Left lung (tissue), 4 donors: ENCODE measurements at regions not wholly inside any gene's neighbourhood (a gene's known extent, or its start where the extent isn't known, plus 50 kb on each side); places are given as distances from the start of the nearest gene placed in this dataset.

Experiments used
- ATAC-seq: fragments of 200-7000 bp; cut with Tn5 transposase; one replicate; pipeline ENCODE4 v1.9.1; 2020; ENCODE audit warnings: moderate library complexity
- DNase-seq, 4 donors: peaks; one replicate each; pipeline ENCODE4 v3.0.0-alpha.2; 2013 to 2020
- H3K27ac ChIP-seq, 2 donors: fragments of 200-600 bp; sonication (generic) in 1 of 2; one replicate each; pipeline versions ENCODE4 v1.5.0 to v1.8.0; 2020 to 2021
- H3K27me3 ChIP-seq, 2 donors: fragments of 200-600 bp; sonication (generic) in 1 of 2; one replicate each; pipeline versions ENCODE4 v1.5.0 to v1.8.0; 2020 to 2021
- H3K36me3 ChIP-seq, 2 donors: fragments of 200-600 bp; sonication (generic) in 1 of 2; one replicate each; pipeline versions ENCODE4 v1.5.0 to v1.8.0; 2020 to 2021
- H3K4me1 ChIP-seq, 2 donors: fragments of 200-600 bp; one replicate each; pipeline ENCODE4 v1.8.0; 2021
- H3K4me3 ChIP-seq, 2 donors: fragments of 200-600 bp; sonication (generic) in 1 of 2; one replicate each; pipeline versions ENCODE4 v1.5.0 to v1.8.0; 2020 to 2021; ENCODE audit warnings: mild to moderate bottlenecking in 1 of 2
- H3K9me3 ChIP-seq, 2 donors: fragments of 200-600 bp; sonication (generic) in 1 of 2; one replicate each; pipeline versions ENCODE4 v1.5.0 to v1.8.0; 2020 to 2021
- CTCF ChIP-seq, 2 donors: fragments of 200-600 bp; sonication (generic) in 1 of 2; IDR thresholded peaks; one replicate each; pipeline versions ENCODE4 v1.5.0 to v1.8.0; 2021; ENCODE audit warnings: antibody characterized with exemption in 2 of 2
- intact Hi-C, 2 donors: fragments of 100-400 bp; cut with DNase I; formaldehyde crosslinking; loops; one replicate each; pipeline versions ENCODE4 v1.11.2 to v1.14.2; 2022
- donor health status: DM: no; HTN: yes; CAD: no.
- donor health status: DM: no; HTN: no; CAD: no.

DNA sequence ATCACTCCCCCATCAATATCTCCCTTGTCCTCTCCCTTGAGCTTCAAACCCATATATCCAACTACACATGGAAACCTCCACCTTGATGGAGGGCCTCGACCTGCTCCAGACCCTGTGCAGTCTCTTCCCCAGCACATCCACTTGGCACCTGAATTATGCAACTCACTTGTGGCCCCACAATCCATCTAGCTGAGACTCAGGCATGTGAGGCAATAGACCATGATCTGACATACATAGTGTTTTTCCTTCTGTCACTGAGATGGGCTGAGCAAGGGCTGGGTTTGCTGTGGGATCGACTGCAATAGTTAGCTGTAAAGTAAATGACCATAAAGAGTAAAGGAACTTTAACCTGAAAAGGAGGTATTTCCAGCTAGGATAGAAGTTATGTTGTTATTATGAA, 172.9 kb upstream of the RAD23B start:
- H3K27me3 ChIP-seq = no peaks in the 10 kb centered on the region
- H3K4me3 ChIP-seq = no peak overlapping the region
- DNase-seq (no peak), ATAC-seq (no peak)
- H3K9me3 ChIP-seq = no peaks in the 10 kb centered on the region
- no peaks in the 10 kb centered on the region for H3K4me1 ChIP-seq
- no peak for TF ChIP-seq CTCF (IDR thresholded peaks at IDR 0.05)
- no peaks in the 10 kb centered on the region for H3K36me3 ChIP-seq
- H3K27ac ChIP-seq = no peak overlapping the region
- intact Hi-C loops = no loop called here

DNA sequence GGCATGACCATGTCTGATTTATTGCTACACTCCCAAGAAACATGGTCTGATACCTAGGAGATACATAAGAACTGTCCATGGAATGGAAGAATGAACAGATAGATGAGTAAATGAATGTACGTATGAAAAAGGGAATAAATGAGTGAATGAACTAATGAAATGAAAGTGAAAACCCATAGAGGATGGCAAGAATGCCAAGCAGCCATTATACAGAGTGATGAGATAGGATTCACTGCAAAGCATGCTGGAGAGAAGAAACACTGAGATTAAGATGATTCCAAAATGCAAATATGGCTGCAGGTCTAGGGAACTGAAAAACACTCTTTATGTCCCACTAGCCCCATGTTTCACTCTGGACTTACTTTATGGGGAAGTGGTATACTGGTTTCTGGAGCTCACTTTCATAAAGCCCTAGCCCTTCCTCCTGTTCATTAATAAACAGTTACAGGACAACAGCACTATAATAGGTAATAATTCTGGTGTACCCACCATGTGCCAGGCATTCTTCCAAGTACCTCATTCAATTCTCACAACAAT, 170.3 kb upstream of the RAD23B start:
- TF ChIP-seq CTCF (IDR thresholded peaks at IDR 0.05) = no peak
- Histone ChIP-seq H3K4me3 (no peak overlapping the region), H3K27ac (no peak overlapping the region), H3K27me3 (no peaks in the 10 kb centered on the region), H3K36me3 (no peaks in the 10 kb centered on the region), H3K4me1 (no peaks in the 10 kb centered on the region), H3K9me3 (no peaks in the 10 kb centered on the region)
- intact Hi-C loops = no loop called here
- DNase-seq (no peak), ATAC-seq (no peak)

DNA sequence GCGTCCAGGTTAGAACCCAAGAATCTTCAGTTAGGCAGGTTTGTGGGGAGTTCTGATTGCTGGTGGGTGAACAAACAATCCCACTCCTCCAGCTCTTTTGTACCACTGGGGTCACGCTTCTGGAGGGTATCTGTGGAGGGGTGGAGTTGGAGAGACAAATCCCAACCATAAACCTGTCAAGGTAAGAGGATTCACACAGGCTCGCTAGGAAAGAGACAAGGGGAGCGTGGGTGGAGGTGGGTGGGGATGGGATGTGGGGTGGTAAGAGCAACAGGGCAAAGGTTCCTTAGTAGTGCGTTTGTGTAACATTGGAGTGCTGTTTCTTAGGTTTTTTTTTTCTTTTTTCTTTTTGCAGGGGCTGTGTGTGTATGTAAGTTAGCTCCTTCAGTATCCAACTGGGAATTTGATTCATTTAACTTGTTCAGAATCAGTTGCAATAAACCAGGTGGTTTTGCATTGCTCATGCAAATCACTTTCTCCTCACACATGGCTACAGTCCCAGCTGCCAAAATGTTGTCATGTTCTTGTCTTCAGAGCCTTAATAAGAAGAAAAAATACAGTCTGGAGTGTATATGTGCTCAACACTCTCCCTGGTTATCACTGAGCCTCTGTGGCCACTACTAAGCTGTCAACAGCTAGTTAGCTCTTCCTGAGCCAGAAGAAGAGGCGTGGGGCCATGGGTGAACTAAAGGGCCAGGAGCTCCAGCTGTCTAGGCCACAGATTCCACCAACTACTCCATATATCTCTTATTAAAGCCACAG, 164.0 kb upstream of the RAD23B start:
- no peak for ATAC-seq
- no peaks in the 10 kb centered on the region for H3K4me1 ChIP-seq
- H3K36me3 ChIP-seq = no peaks in the 10 kb centered on the region
- no peak for TF ChIP-seq CTCF (IDR thresholded peaks at IDR 0.05)
- H3K27me3 ChIP-seq = no peaks in the 10 kb centered on the region
- no peak overlapping the region for H3K4me3 ChIP-seq
- intact Hi-C loops = no loop called here
- no peaks in the 10 kb centered on the region for H3K9me3 ChIP-seq
- no peak overlapping the region for H3K27ac ChIP-seq
- DNase-seq = peak in 1 of 4 donors; percentile 36

DNA sequence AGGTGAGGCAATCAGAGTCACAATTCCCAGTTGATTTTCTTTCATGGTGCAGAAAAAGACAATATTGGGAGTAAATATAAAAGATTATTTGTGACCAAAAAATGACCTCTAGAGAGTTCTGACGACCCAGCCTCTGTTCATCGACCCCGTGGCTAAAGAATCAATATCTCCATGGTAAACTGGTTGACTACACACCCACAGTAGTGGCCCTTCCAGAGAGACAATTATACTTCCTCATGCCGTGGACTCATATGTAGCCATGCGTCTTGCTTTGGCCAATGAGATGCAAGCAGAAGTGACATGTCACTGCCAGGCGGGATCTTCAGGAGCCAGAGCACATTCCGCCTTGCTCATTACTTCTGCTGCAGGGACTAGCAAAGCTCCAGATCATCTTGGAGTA, 163.3 kb upstream of the RAD23B start:
- ATAC-seq (no peak), DNase-seq (no peak)
- no peak overlapping the region for H3K27ac ChIP-seq
- H3K9me3 ChIP-seq = no peaks in the 10 kb centered on the region
- H3K36me3 ChIP-seq = no peaks in the 10 kb centered on the region
- TF ChIP-seq CTCF (IDR thresholded peaks at IDR 0.05) = no peak
- H3K27me3 ChIP-seq = no peaks in the 10 kb centered on the region
- H3K4me1 ChIP-seq = no peaks in the 10 kb centered on the region
- intact Hi-C loops = no loop called here
- H3K4me3 ChIP-seq = no peak overlapping the region

DNA sequence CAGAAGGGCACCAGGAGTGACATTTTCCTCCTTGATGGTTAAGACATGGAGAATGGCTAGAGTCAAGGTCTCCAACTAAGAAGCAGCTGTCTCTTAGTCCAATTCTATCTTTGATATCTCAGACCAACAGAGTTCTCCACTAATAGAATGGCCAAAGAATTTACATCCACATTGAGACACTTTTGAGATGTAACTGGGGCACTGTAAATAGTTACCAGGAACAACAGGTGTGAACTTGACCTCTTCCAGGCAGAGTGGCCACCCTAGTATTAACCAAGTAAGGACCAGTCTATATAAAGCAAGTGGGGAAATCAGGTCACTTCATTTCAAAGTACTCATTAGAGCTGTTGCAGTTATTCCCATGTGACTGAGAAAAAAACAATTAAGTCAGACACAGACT, 159.7 kb upstream of the RAD23B start:
- H3K27ac ChIP-seq = no peak overlapping the region
- no peak for ATAC-seq
- no peak for TF ChIP-seq CTCF (IDR thresholded peaks at IDR 0.05)

More for the DNA sequence above, 159.7 kb upstream of the RAD23B start:
- Histone ChIP-seq H3K9me3 (no peaks in the 10 kb centered on the region), H3K36me3 (no peaks in the 10 kb centered on the region), H3K4me1 (no peaks in the 10 kb centered on the region), H3K4me3 (no peak overlapping the region), H3K27me3 (no peaks in the 10 kb centered on the region)
- intact Hi-C loops = no loop called here
- no peak for DNase-seq
